ENCODE measurements at regions not wholly inside any gene's neighbourhood (a gene's known extent, or its start where the extent isn't known, plus 50 kb on each side); places are given as distances from the start of the nearest gene placed in this dataset.

- in situ Hi-C loops (cut with MboI; ENCODE audit: low pct_ligation_motif_present in 1 of 4, low pct_unique_long_range_greater_than_20kb in 1 of 4, low sequenced_read_pairs in 3 of 4): no loop called here
- intact Hi-C loops (cut with DNase I; ENCODE audit: low total_unique reads): no loop called here
- no peaks in the 10 kb centered on the region for H3K36me3 ChIP-seq
- no peak for DNase-seq
- no peaks in the 10 kb centered on the region for H3K27me3 ChIP-seq
- TF ChIP-seq POLR2AphosphoS5 (IDR thresholded peaks at IDR 0.05) (no peak), EP300 (IDR thresholded peaks at IDR 0.05; ENCODE audit: low read depth) (no peak), POLR2A (IDR thresholded peaks at IDR 0.05) (no peak)
- TF ChIP-seq, protein P1, sequence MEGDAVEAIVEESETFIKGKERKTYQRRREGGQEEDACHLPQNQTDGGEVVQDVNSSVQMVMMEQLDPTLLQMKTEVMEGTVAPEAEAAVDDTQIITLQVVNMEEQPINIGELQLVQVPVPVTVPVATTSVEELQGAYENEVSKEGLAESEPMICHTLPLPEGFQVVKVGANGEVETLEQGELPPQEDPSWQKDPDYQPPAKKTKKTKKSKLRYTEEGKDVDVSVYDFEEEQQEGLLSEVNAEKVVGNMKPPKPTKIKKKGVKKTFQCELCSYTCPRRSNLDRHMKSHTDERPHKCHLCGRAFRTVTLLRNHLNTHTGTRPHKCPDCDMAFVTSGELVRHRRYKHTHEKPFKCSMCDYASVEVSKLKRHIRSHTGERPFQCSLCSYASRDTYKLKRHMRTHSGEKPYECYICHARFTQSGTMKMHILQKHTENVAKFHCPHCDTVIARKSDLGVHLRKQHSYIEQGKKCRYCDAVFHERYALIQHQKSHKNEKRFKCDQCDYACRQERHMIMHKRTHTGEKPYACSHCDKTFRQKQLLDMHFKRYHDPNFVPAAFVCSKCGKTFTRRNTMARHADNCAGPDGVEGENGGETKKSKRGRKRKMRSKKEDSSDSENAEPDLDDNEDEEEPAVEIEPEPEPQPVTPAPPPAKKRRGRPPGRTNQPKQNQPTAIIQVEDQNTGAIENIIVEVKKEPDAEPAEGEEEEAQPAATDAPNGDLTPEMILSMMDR (IDR thresholded peaks at IDR 0.05): no peak
- H3K27ac ChIP-seq: no peak overlapping the region
- H3K4me1 ChIP-seq: no peaks in the 10 kb centered on the region
- H3K4me3 ChIP-seq: no peak overlapping the region
- H3K9me3 ChIP-seq: no peaks in the 10 kb centered on the region
- 88 to 90% methylated on average over 1 of the region's 1 CpG for WGBS, 2 donors (ENCODE audit: low coverage in 1 of 2)
Observed at GRCh38 chr3:96361241-96361640, 453.2 kb upstream of the EPHA6 start.

- Histone ChIP-seq H3K27me3 (no peaks in the 10 kb centered on the region), H3K27ac (no peak overlapping the region), H3K9me3 (no peaks in the 10 kb centered on the region), H3K36me3 (no peaks in the 10 kb centered on the region), H3K4me1 (no peaks in the 10 kb centered on the region), H3K4me3 (no peak overlapping the region)
- in situ Hi-C loops (cut with MboI; ENCODE audit: low pct_ligation_motif_present in 1 of 4, low pct_unique_long_range_greater_than_20kb in 1 of 4, low sequenced_read_pairs in 3 of 4): no loop called here
- TF ChIP-seq EP300 (IDR thresholded peaks at IDR 0.05; ENCODE audit: low read depth) (no peak), POLR2AphosphoS5 (IDR thresholded peaks at IDR 0.05) (no peak), POLR2A (IDR thresholded peaks at IDR 0.05) (no peak)
- TF ChIP-seq, protein P1 (IDR thresholded peaks at IDR 0.05): no peak
- no peak for DNase-seq
- intact Hi-C loops (cut with DNase I; ENCODE audit: low total_unique reads): no loop called here
Observed at GRCh38 chr3:96370637-96371036, 443.8 kb upstream of the EPHA6 start.

DNA sequence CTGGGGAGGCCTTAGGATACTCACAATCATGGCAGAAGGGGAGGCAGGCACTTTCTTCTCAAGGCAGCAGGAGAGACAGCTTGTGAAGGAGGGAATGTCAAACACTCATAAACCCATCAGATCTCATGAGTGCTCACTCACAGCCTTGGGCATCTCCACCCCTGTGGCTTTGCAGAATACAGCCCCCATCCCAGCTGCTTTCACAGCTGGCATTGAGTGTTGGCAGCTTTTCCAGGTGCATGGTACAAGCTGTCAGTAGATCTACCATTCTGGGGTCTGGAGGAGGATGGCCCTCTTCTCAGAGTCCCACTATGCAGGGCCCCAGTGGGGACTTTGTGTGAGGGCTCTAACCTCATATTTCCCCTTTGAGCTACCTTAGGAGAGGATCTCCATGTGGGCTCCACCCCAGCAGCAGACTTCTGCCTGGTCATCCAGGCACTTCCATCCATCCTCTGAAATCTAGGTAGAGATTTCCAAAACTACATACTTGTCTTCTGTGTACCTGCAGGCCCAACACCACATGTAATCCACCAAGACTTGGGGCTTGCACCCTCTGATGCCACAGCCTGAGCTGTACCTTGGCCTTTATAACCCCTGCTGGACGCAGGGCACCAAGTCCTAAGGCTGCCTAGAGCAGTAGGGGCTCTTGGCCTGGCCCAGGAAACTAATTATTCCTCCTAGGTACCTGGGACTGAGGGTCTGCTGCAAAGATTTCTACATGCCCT, 404.2 kb upstream of the EPHA6 start:
- Histone ChIP-seq H3K36me3 (no peaks in the 10 kb centered on the region), H3K27me3 (no peaks in the 10 kb centered on the region), H3K4me1 (no peaks in the 10 kb centered on the region), H3K27ac (no peak overlapping the region), H3K9me3 (no peaks in the 10 kb centered on the region), H3K4me3 (no peak overlapping the region)
- TF ChIP-seq, protein P1 (IDR thresholded peaks at IDR 0.05): no peak
- no peak for TF ChIP-seq POLR2AphosphoS5 (IDR thresholded peaks at IDR 0.05)
- no peak for TF ChIP-seq POLR2A (IDR thresholded peaks at IDR 0.05)
- in situ Hi-C loops (cut with MboI; ENCODE audit: low pct_ligation_motif_present in 1 of 4, low pct_unique_long_range_greater_than_20kb in 1 of 4, low sequenced_read_pairs in 3 of 4): no loop called here
- no peak for DNase-seq
- WGBS, 2 donors (ENCODE audit: low coverage in 1 of 2): 86% methylated on average over 1 of the region's 1 CpG; no CpG with 5 or more reads in 1 of the 2 donors
- intact Hi-C loops (cut with DNase I; ENCODE audit: low total_unique reads): no loop called here

GRCh38 chr3:96416549-96417255, 397.7 kb upstream of the EPHA6 start:
- TF ChIP-seq, protein P1 (IDR thresholded peaks at IDR 0.05): no peak
- TF ChIP-seq EP300 (IDR thresholded peaks at IDR 0.05; ENCODE audit: low read depth) (no peak), POLR2AphosphoS5 (IDR thresholded peaks at IDR 0.05) (no peak), POLR2A (IDR thresholded peaks at IDR 0.05) (no peak)
- no peak for DNase-seq
- 90% methylated on average over 5 of the region's 5 CpGs; no CpG with 5 or more reads in 1 of the 2 donors for WGBS, 2 donors (ENCODE audit: low coverage in 1 of 2)
- in situ Hi-C loops (cut with MboI; ENCODE audit: low pct_ligation_motif_present in 1 of 4, low pct_unique_long_range_greater_than_20kb in 1 of 4, low sequenced_read_pairs in 3 of 4): no loop called here
- intact Hi-C loops (cut with DNase I; ENCODE audit: low total_unique reads): no loop called here
- Histone ChIP-seq H3K27me3 (no peaks in the 10 kb centered on the region), H3K9me3 (no peaks in the 10 kb centered on the region), H3K4me1 (no peaks in the 10 kb centered on the region), H3K36me3 (no peaks in the 10 kb centered on the region), H3K4me3 (no peak overlapping the region), H3K27ac (no peak overlapping the region)

Measured in transverse colon (tissue), 4 donors.